Mesodermal cell (in vitro differentiated cells): ENCODE measurements at regions not wholly inside any gene's neighbourhood (a gene's known extent, or its start where the extent isn't known, plus 50 kb on each side); places are given as distances from the start of the nearest gene placed in this dataset.

Source experiments
- H3K27ac ChIP-seq: 2 replicates; pipeline ENCODE4 v1.7.0; 2013; ENCODE audit warnings: mild to moderate bottlenecking, low read depth, low read length, moderate library complexity; ENCODE audit not compliant: severe bottlenecking
- H3K36me3 ChIP-seq: 2 replicates; pipeline ENCODE4 v1.7.1; 2013; ENCODE audit warnings: mild to moderate bottlenecking, low read length, moderate library complexity; ENCODE audit not compliant: control insufficient read depth, insufficient read depth
- H3K4me1 ChIP-seq: one replicate; pipeline ENCODE4 v1.7.1; 2013; ENCODE audit warnings: mild to moderate bottlenecking, low read length; ENCODE audit not compliant: insufficient read depth, control insufficient read depth, poor library complexity, severe bottlenecking
- H3K4me3 ChIP-seq: 2 replicates; pipeline ENCODE4 v1.7.0; 2013; ENCODE audit warnings: low read length, control low read depth, mild to moderate bottlenecking; ENCODE audit not compliant: insufficient read depth, poor library complexity, severe bottlenecking; ENCODE audit errors: extremely low read depth
- H3K9me3 ChIP-seq: 2 replicates; pipeline ENCODE4 v1.7.1; 2013; ENCODE audit warnings: mild to moderate bottlenecking, low read length, moderate library complexity; ENCODE audit not compliant: control insufficient read depth
- WGBS, 2 experiments: methylation state at CpG; one replicate each; pipeline ENCODE4 v1.1.5; 2013; ENCODE audit warnings: missing lambda C conversion rate in 2 of 2; ENCODE audit not compliant: insufficient coverage in 2 of 2; 5-methylcytosine and 5-hydroxymethylcytosine counted together

DNA sequence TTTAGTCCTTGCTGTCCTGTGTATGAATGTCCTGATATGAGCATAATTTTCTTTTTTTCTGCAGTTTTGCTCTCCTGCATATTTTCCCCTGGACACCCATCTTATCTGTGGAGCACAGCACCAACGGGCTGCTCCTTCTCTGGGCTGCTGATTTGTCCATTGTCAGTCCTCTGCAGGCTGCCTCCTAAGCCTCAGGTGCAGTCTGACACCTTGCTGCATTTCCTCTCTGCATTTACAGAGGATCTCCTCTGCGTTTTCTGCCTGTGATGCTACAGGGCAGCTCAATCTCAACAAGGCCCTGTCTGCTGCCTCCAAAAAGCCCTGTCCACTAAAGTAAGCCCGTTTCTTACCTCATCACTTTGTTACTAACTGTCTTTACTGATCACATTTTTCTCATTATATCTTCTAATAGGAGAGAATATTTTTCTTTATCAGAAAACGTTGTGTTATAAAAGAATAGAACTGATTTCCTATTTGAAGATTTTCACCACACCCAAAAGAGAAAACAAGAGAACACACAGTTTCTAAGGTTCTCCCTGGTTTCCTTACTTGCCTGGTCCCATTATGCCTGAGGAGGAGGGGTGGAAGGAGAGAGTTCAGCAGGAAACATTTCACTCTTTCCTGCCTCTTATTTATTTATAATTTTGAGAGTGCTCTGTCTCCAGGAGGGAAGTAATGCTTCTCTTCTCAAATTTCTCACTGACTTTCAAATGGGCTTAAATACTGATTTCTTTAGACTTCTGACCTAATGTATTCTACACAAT lies 65.6 kb upstream of the TDRD3 start:
- no peak overlapping the region for H3K4me3 ChIP-seq

DNA sequence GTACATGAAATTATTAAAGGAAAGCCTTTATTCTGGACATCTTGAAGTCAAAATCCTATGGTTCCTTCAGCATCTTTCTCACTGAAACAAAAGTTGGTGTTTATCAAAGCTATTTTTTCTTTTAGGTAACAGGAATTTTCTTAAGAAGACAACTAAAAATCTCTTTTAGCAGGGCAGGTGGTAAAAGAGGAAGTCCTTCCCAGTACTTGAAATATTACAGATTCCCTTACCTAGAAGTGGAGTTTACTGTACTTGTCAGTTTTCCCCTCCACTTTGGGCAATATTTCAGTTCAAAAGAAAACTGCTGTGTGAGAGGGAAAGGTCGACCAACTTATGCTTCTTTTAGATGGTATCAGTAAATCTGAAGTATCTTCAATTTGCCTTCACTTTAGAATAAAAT lies 64.3 kb upstream of the TDRD3 start:
- WGBS, 2 experiments = no CpG with 5 or more reads among the region's 1 CpG
- Histone ChIP-seq H3K4me3 (no peak overlapping the region), H3K36me3 (no peaks in the 10 kb centered on the region)

More for the DNA sequence above, 65.6 kb upstream of the TDRD3 start:
- H3K27ac ChIP-seq = no peak overlapping the region
- no peaks in the 10 kb centered on the region for H3K36me3 ChIP-seq
- WGBS, 2 experiments = 35 to 54% methylated on average over 2 to 3 of the region's 4 CpGs
- no peaks in the 10 kb centered on the region for H3K9me3 ChIP-seq
- H3K4me1 ChIP-seq = no peaks in the 10 kb centered on the region

GRCh38 chr13:60334310-60334709 lies 62.7 kb upstream of the TDRD3 start:
- Histone ChIP-seq H3K4me3 (no peak overlapping the region), H3K36me3 (no peaks in the 10 kb centered on the region), H3K9me3 (no peaks in the 10 kb centered on the region), H3K27ac (no peak overlapping the region), H3K4me1 (no peaks in the 10 kb centered on the region)
- WGBS, 2 experiments = no CpG with 5 or more reads among the region's 1 CpG

More for the DNA sequence above, 64.3 kb upstream of the TDRD3 start:
- Histone ChIP-seq H3K4me1 (no peaks in the 10 kb centered on the region), H3K9me3 (no peaks in the 10 kb centered on the region), H3K27ac (no peak overlapping the region)

DNA sequence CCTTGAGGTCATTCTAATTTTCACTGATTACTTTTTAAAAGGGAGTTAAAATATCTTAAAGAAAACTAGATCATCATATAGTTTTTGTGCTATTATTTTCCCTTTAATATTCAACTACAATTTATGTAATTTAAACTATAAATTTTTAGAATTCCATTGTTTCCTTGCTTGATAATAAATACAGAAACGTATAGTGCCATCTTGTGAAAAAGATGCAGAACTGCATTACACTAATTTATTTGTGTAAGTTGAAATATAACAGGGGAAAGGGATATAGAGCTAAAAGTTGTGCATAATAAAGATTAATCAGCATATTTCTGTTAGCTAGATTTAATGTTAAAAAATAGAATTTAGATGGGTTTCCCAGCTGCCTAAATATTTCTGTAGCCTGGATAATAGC lies 61.5 kb upstream of the TDRD3 start:
- no peaks in the 10 kb centered on the region for H3K9me3 ChIP-seq
- H3K4me3 ChIP-seq = no peak overlapping the region
- H3K4me1 ChIP-seq = no peaks in the 10 kb centered on the region
- no peak overlapping the region for H3K27ac ChIP-seq
- no CpG with 5 or more reads among the region's 1 CpG for WGBS, 2 experiments
- H3K36me3 ChIP-seq = no peaks in the 10 kb centered on the region

- 83% methylated on average over 1 of the region's 2 CpGs; no CpG with 5 or more reads in 1 of the 2 experiments for WGBS, 2 experiments
- Histone ChIP-seq H3K4me3 (no peak overlapping the region), H3K36me3 (no peaks in the 10 kb centered on the region), H3K4me1 (no peaks in the 10 kb centered on the region), H3K27ac (no peak overlapping the region), H3K9me3 (no peaks in the 10 kb centered on the region)
Observed at GRCh38 chr13:60338754-60339153, 58.3 kb upstream of the TDRD3 start.

GRCh38 chr13:60343978-60344377 lies 53.0 kb upstream of the TDRD3 start:
- no peaks in the 10 kb centered on the region for H3K4me1 ChIP-seq
- no peaks in the 10 kb centered on the region for H3K9me3 ChIP-seq
- H3K27ac ChIP-seq = no peak overlapping the region
- H3K4me3 ChIP-seq = no peak overlapping the region
- no peaks in the 10 kb centered on the region for H3K36me3 ChIP-seq
- WGBS, 2 experiments = 100% methylated on average over 1 of the region's 1 CpG; no CpG with 5 or more reads in 1 of the 2 experiments

- WGBS, 2 experiments = 100% methylated on average over 1 of the region's 3 CpGs; no CpG with 5 or more reads in 1 of the 2 experiments
- H3K4me3 ChIP-seq = no peak overlapping the region
- H3K9me3 ChIP-seq = no peaks in the 10 kb centered on the region
- H3K36me3 ChIP-seq = no peaks in the 10 kb centered on the region
- no peak overlapping the region for H3K27ac ChIP-seq
- H3K4me1 ChIP-seq = no peaks in the 10 kb centered on the region
Observed at GRCh38 chr13:60347174-60347573, 49.8 kb upstream of the TDRD3 start.
